Parathyroid adenoma (tissue), 2 donors: ENCODE measurements at regions not wholly inside any gene's neighbourhood (a gene's known extent, or its start where the extent isn't known, plus 50 kb on each side); places are given as distances from the start of the nearest gene placed in this dataset.

Experiments used
- H2AFZ ChIP-seq: fragments of 300-600 bp; sonication (generic); one replicate; pipeline ENCODE4 v1.7.0; 2017; ENCODE audit warnings: antibody characterized with exemption, mild to moderate bottlenecking
- H3K27ac ChIP-seq: fragments of 300-600 bp; sonication (generic); one replicate; pipeline ENCODE4 v1.7.0; 2017
- H3K27me3 ChIP-seq: fragments of 300-600 bp; sonication (generic); one replicate; pipeline ENCODE4 v1.7.0; 2017; ENCODE audit warnings: low read length; ENCODE audit not compliant: control insufficient read depth, insufficient read depth
- H3K36me3 ChIP-seq: fragments of 300-600 bp; sonication (generic); one replicate; pipeline ENCODE4 v1.7.0; 2017; ENCODE audit warnings: low read length; ENCODE audit not compliant: control insufficient read depth, insufficient read depth
- H3K4me1 ChIP-seq: fragments of 300-600 bp; sonication (generic); one replicate; pipeline ENCODE4 v1.7.0; 2017; ENCODE audit warnings: control low read depth
- H3K4me2 ChIP-seq: fragments of 300-600 bp; sonication (generic); one replicate; pipeline ENCODE4 v1.7.0; 2017; ENCODE audit warnings: low read length
- H3K4me3 ChIP-seq: fragments of 300-600 bp; sonication (generic); one replicate; pipeline ENCODE4 v1.7.0; 2017; ENCODE audit warnings: low read depth, low read length
- H3K79me2 ChIP-seq: fragments of 300-600 bp; sonication (generic); one replicate; pipeline ENCODE4 v1.7.0; 2017; ENCODE audit warnings: control low read depth
- H3K9ac ChIP-seq: fragments of 300-600 bp; sonication (generic); one replicate; pipeline ENCODE4 v1.7.0; 2017; ENCODE audit warnings: mild to moderate bottlenecking
- H3K9me3 ChIP-seq: fragments of 300-600 bp; sonication (generic); one replicate; pipeline ENCODE4 v1.7.0; 2017; ENCODE audit warnings: low read length; ENCODE audit not compliant: control insufficient read depth
- CTCF ChIP-seq: fragments of 300-600 bp; sonication (generic); IDR thresholded peaks from one replicate; pipeline ENCODE4 v1.7.0; 2017; ENCODE audit warnings: antibody characterized with exemption, mild to moderate bottlenecking
- donor health status: primary hyperparathyroidism.

- no peak for TF ChIP-seq CTCF
- no peaks in the 10 kb centered on the region for H3K79me2 ChIP-seq
- no peak overlapping the region for H3K4me3 ChIP-seq
- no peaks in the 10 kb centered on the region for H3K4me1 ChIP-seq
- H3K27me3 ChIP-seq, result no peaks in the 10 kb centered on the region
- no peak overlapping the region for H2AFZ ChIP-seq
- H3K4me2 ChIP-seq, result no peak overlapping the region
- no peak overlapping the region for H3K27ac ChIP-seq
- H3K9me3 ChIP-seq, result no peaks in the 10 kb centered on the region
- H3K9ac ChIP-seq, result no peak overlapping the region
- H3K36me3 ChIP-seq, result no peaks in the 10 kb centered on the region
These were observed 185.7 kb downstream of the SUCLG1 start for GRCh38 chr2:84273406-84273805.

- no peak for TF ChIP-seq CTCF
- Histone ChIP-seq H3K4me1 (no peaks in the 10 kb centered on the region), H3K4me3 (no peak overlapping the region), H3K9ac (no peak overlapping the region), H3K79me2 (no peaks in the 10 kb centered on the region), H3K36me3 (no peaks in the 10 kb centered on the region), H3K27me3 (no peaks in the 10 kb centered on the region), H3K27ac (no peak overlapping the region), H3K9me3 (no peaks in the 10 kb centered on the region), H3K4me2 (no peak overlapping the region), H2AFZ (no peak overlapping the region)
These were observed 187.1 kb downstream of the SUCLG1 start for GRCh38 chr2:84271977-84272376.

GRCh38 chr2:84257831-84258230, 201.2 kb downstream of the SUCLG1 start:
- Histone ChIP-seq H3K36me3 (no peaks in the 10 kb centered on the region), H3K27me3 (no peaks in the 10 kb centered on the region), H3K4me2 (no peak overlapping the region), H3K9me3 (no peaks in the 10 kb centered on the region), H3K4me3 (no peak overlapping the region), H3K9ac (no peak overlapping the region), H2AFZ (no peak overlapping the region), H3K27ac (no peak overlapping the region), H3K79me2 (no peaks in the 10 kb centered on the region), H3K4me1 (no peaks in the 10 kb centered on the region)
- no peak for TF ChIP-seq CTCF

GRCh38 chr2:84251651-84252302, 207.3 kb downstream of the SUCLG1 start:
- no peak overlapping the region for H3K4me3 ChIP-seq

More at GRCh38 chr2:84251651-84252302, 207.3 kb downstream of the SUCLG1 start:
- Histone ChIP-seq H3K9ac (no peak overlapping the region), H3K4me2 (no peak overlapping the region), H3K4me1 (no peaks in the 10 kb centered on the region), H3K27me3 (no peaks in the 10 kb centered on the region), H3K9me3 (no peaks in the 10 kb centered on the region), H3K36me3 (no peaks in the 10 kb centered on the region), H3K79me2 (no peaks in the 10 kb centered on the region), H2AFZ (no peak overlapping the region), H3K27ac (no peak overlapping the region)
- no peak for TF ChIP-seq CTCF
